ENCODE measurements at regions not wholly inside any gene's neighbourhood (a gene's known extent, or its start where the extent isn't known, plus 50 kb on each side); places are given as distances from the start of the nearest gene placed in this dataset.

- Mint-ChIP-seq H3K36me3 (ENCODE audit: insufficient read depth, unreplicated experiment) (peaks cover 7% of the 10 kb centered on the region), H3K4me1 (ENCODE audit: insufficient read depth, unreplicated experiment) (peaks cover 11% of the 10 kb centered on the region)
Observed at GRCh38 chr4:116395408-116395807, 690.0 kb downstream of the TRAM1L1 start.

GRCh38 chr4:116391020-116391419 is 694.4 kb downstream of the TRAM1L1 start:
- H3K4me3 Mint-ChIP-seq (ENCODE audit: unreplicated experiment), result no peak overlapping the region
- no peaks in the 10 kb centered on the region for H3K27me3 Mint-ChIP-seq (ENCODE audit: insufficient read depth, unreplicated experiment)
- CTCF ChIA-PET, result no interaction called here
- intact Hi-C loops (cut with micrococcal nuclease), result no loop called here
- TF ChIP-seq CTCF (IDR thresholded peaks at IDR 0.05; ENCODE audit: unreplicated experiment), result no peak
- no peak for DNase-seq (ENCODE audit: unreplicated experiment)
- peaks cover 7% of the 10 kb centered on the region for H3K36me3 Mint-ChIP-seq (ENCODE audit: insufficient read depth, unreplicated experiment)
- BruUV-seq (replicated peaks), result no TSS peak
- H3K4me1 Mint-ChIP-seq (ENCODE audit: insufficient read depth, unreplicated experiment), result peaks cover 3% of the 10 kb centered on the region
- H3K9me3 Mint-ChIP-seq (ENCODE audit: unreplicated experiment), result no peaks in the 10 kb centered on the region
- POLR2A ChIA-PET, result no interaction called here
- no peak overlapping the region for H3K27ac Mint-ChIP-seq (ENCODE audit: low read depth, unreplicated experiment)

More at GRCh38 chr4:116395408-116395807, 690.0 kb downstream of the TRAM1L1 start:
- TF ChIP-seq CTCF (IDR thresholded peaks at IDR 0.05; ENCODE audit: unreplicated experiment), result no peak
- intact Hi-C loops (cut with micrococcal nuclease), result no loop called here
- Mint-ChIP-seq H3K27ac (ENCODE audit: low read depth, unreplicated experiment) (no peak overlapping the region), H3K27me3 (ENCODE audit: insufficient read depth, unreplicated experiment) (no peaks in the 10 kb centered on the region), H3K4me3 (ENCODE audit: unreplicated experiment) (no peak overlapping the region), H3K9me3 (ENCODE audit: unreplicated experiment) (no peaks in the 10 kb centered on the region)
- no TSS peak for BruUV-seq (replicated peaks)
- POLR2A ChIA-PET, result no interaction called here
- CTCF ChIA-PET, result no interaction called here
- DNase-seq (ENCODE audit: unreplicated experiment), result no peak

- H3K27me3 Mint-ChIP-seq (ENCODE audit: insufficient read depth, unreplicated experiment), result no peaks in the 10 kb centered on the region
- no peak overlapping the region for H3K27ac Mint-ChIP-seq (ENCODE audit: low read depth, unreplicated experiment)
- BruUV-seq (replicated peaks), result no TSS peak
Observed at GRCh38 chr4:116389139-116389538, 696.2 kb downstream of the TRAM1L1 start.

GRCh38 chr4:116387937-116388474 is 697.4 kb downstream of the TRAM1L1 start:
- Mint-ChIP-seq H3K27ac (ENCODE audit: low read depth, unreplicated experiment) (no peak overlapping the region), H3K4me1 (ENCODE audit: insufficient read depth, unreplicated experiment) (no peaks in the 10 kb centered on the region), H3K36me3 (ENCODE audit: insufficient read depth, unreplicated experiment) (peaks cover 7% of the 10 kb centered on the region), H3K9me3 (ENCODE audit: unreplicated experiment) (no peaks in the 10 kb centered on the region), H3K4me3 (ENCODE audit: unreplicated experiment) (no peak overlapping the region), H3K27me3 (ENCODE audit: insufficient read depth, unreplicated experiment) (no peaks in the 10 kb centered on the region)
- no peak for TF ChIP-seq CTCF (IDR thresholded peaks at IDR 0.05; ENCODE audit: unreplicated experiment)
- BruUV-seq (replicated peaks), result no TSS peak
- ChIA-PET POLR2A (no interaction called here), CTCF (no interaction called here)
- intact Hi-C loops (cut with micrococcal nuclease), result no loop called here
- no peak for DNase-seq (ENCODE audit: unreplicated experiment)

More at GRCh38 chr4:116389139-116389538, 696.2 kb downstream of the TRAM1L1 start:
- no peak for DNase-seq (ENCODE audit: unreplicated experiment)
- Mint-ChIP-seq H3K9me3 (ENCODE audit: unreplicated experiment) (no peaks in the 10 kb centered on the region), H3K4me3 (ENCODE audit: unreplicated experiment) (no peak overlapping the region), H3K36me3 (ENCODE audit: insufficient read depth, unreplicated experiment) (peaks cover 7% of the 10 kb centered on the region), H3K4me1 (ENCODE audit: insufficient read depth, unreplicated experiment) (no peaks in the 10 kb centered on the region)
- ChIA-PET POLR2A (no interaction called here), CTCF (no interaction called here)
- TF ChIP-seq CTCF (IDR thresholded peaks at IDR 0.05; ENCODE audit: unreplicated experiment), result no peak
- intact Hi-C loops (cut with micrococcal nuclease), result no loop called here
